ENCODE measurements at regions not wholly inside any gene's neighbourhood (a gene's known extent, or its start where the extent isn't known, plus 50 kb on each side); places are given as distances from the start of the nearest gene placed in this dataset.
"Not testable (repeated sequence)": the region's sequence is repeated elsewhere in the genome, so short reads cannot be mapped to it uniquely, and the experiment has no call there.

DNA sequence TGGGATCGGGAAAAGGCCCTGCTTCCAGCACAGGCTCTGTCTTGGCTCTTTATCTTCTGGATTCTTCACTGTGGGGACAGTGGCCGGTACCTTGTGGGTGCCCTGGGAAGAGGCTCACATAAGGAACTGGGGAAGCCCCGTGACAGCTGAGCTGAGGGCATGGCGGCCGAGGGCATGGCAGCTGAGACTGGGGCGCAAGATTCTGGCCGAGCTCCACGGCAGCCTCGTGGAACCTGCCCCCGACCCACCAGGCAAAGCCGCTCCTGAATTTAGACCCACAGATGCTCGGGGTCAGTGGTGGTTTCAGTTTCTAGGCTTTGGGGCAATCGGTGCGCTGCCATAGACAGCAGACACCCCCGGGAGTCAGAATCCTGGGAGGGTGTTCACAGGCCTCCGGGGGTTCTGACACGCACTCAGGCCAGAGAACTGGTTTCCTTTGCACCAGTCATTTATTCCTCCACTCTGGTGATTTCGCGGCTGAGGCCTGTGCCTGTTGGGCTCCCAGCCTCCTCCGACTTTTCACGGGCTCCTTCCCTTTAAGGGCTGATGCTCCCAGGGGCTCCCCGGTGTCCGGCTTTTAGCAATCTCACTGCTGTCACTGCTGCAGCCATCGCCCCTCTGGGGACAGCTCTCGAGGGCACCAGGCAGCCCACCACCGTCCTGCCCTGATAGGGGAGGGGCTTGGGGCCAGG is 117.6 kb downstream of the TEX29 start:
- Histone ChIP-seq H3K36me3 (ENCODE audit: control insufficient read depth in 2 of 2, insufficient read depth in 2 of 2, low read length in 1 of 2) (no peaks in the 10 kb centered on the region), H3K4me3 (ENCODE audit: low read depth in 1 of 2, low read length in 2 of 2) (no peak overlapping the region), H3K9me3 (ENCODE audit: control insufficient read depth in 2 of 2, insufficient read depth in 1 of 2, low read depth in 1 of 2, low read length in 1 of 2) (peaks cover 0 to under 1% of the 10 kb centered on the region in 2 donors), H3K27me3 (ENCODE audit: control insufficient read depth in 1 of 2, insufficient read depth in 2 of 2, low read length in 2 of 2) (no peaks in the 10 kb centered on the region), H3K4me1 (ENCODE audit: control insufficient read depth in 2 of 2, insufficient read depth in 2 of 2, low read length in 1 of 2) (no peaks in the 10 kb centered on the region), H3K27ac (ENCODE audit: low read depth in 2 of 2, low read length in 1 of 2) (no peak overlapping the region)
- 86 to 89% methylated on average over 26 of the region's 26 CpGs for WGBS, 2 donors

DNA sequence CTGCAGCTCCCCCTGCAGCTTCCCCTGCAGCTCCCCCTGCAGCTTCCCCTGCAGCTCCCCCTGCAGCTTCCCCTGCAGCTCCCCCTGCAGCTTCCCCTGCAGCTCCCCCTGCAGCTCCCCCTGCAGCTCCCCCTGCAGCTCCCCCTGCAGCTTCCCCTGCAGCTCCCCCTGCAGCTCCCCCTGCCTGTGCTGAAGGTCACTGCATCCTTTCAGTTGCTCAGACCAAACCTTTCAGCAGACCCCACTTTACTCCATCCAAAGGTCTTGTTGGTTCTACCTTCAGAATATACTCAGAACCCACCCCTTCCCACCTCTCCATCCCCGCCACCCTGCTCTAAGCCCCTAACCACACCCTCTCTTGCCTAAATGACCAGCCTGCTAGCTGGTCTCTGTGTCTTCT is 120.0 kb downstream of the TEX29 start:
- H3K4me1 ChIP-seq (ENCODE audit: control insufficient read depth in 2 of 2, insufficient read depth in 2 of 2, low read length in 1 of 2); H3K4me3 ChIP-seq (ENCODE audit: low read depth in 1 of 2, low read length in 2 of 2); H3K36me3 ChIP-seq (ENCODE audit: control insufficient read depth in 2 of 2, insufficient read depth in 2 of 2, low read length in 1 of 2); H3K27ac ChIP-seq (ENCODE audit: low read depth in 2 of 2, low read length in 1 of 2); H3K27me3 ChIP-seq (ENCODE audit: control insufficient read depth in 1 of 2, insufficient read depth in 2 of 2, low read length in 2 of 2); H3K9me3 ChIP-seq (ENCODE audit: control insufficient read depth in 2 of 2, insufficient read depth in 1 of 2, low read depth in 1 of 2, low read length in 1 of 2): not testable (repeated sequence)
- WGBS, 2 donors, result 65 to 69% methylated on average over 1 of the region's 1 CpG

DNA sequence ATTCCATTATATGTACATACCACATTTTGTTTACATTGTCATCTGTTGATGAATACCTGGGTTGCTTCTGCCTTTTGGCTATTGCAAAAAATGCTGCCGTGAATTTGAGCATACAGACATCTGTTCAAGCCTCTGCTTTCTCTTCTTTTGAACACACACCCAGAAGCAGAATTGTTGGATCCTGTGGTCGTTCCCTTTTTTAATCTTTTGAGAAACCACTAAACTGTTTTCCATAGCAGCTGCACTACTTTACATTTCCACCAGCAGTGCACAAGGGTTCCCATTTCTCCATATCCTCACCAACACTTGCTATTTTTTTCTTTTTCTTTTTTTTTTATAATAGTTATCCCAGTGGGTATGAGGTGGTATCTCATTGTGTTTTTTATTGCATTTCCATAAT is 123.5 kb downstream of the TEX29 start:
- no peak overlapping the region for H3K4me3 ChIP-seq (ENCODE audit: low read depth in 1 of 2, low read length in 2 of 2)
- H3K36me3 ChIP-seq (ENCODE audit: control insufficient read depth in 2 of 2, insufficient read depth in 2 of 2, low read length in 1 of 2), result no peaks in the 10 kb centered on the region
- H3K27ac ChIP-seq (ENCODE audit: low read depth in 2 of 2, low read length in 1 of 2), result no peak overlapping the region
- H3K4me1 ChIP-seq (ENCODE audit: control insufficient read depth in 2 of 2, insufficient read depth in 2 of 2, low read length in 1 of 2), result no peaks in the 10 kb centered on the region
- no peaks in the 10 kb centered on the region for H3K27me3 ChIP-seq (ENCODE audit: control insufficient read depth in 1 of 2, insufficient read depth in 2 of 2, low read length in 2 of 2)
- peaks cover 5 to 7% of the 10 kb centered on the region in 2 donors for H3K9me3 ChIP-seq (ENCODE audit: control insufficient read depth in 2 of 2, insufficient read depth in 1 of 2, low read depth in 1 of 2, low read length in 1 of 2)
- 62 to 63% methylated on average over 2 of the region's 2 CpGs for WGBS, 2 donors

DNA sequence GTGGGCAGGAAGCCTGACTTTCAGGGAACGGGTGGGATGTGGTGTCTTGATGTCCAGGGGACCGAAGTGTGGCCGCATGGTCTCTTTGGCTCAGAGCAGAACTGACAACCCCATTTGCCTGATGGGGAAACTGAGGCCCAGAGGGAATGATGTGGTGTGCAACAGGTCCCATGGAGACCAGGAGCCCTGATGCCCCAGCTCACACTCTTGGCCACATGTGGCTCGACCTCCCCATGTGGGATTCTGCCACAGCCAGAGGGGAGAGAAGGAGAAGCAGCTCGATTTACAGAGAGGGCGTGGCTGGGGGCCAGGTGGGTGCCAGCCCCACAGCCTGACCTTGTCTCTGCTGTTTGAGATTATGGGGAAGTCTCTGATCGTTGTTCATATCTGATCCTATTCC is 128.1 kb downstream of the TEX29 start:
- H3K27ac ChIP-seq (ENCODE audit: low read depth in 2 of 2, low read length in 1 of 2), result no peak overlapping the region
- H3K27me3 ChIP-seq (ENCODE audit: control insufficient read depth in 1 of 2, insufficient read depth in 2 of 2, low read length in 2 of 2), result no peaks in the 10 kb centered on the region
- H3K36me3 ChIP-seq (ENCODE audit: control insufficient read depth in 2 of 2, insufficient read depth in 2 of 2, low read length in 1 of 2), result no peaks in the 10 kb centered on the region
- 72 to 85% methylated on average over 7 of the region's 7 CpGs for WGBS, 2 donors
- peaks cover 2 to 7% of the 10 kb centered on the region in 2 donors for H3K9me3 ChIP-seq (ENCODE audit: control insufficient read depth in 2 of 2, insufficient read depth in 1 of 2, low read depth in 1 of 2, low read length in 1 of 2)
- H3K4me1 ChIP-seq (ENCODE audit: control insufficient read depth in 2 of 2, insufficient read depth in 2 of 2, low read length in 1 of 2), result no peaks in the 10 kb centered on the region
- H3K4me3 ChIP-seq (ENCODE audit: low read depth in 1 of 2, low read length in 2 of 2), result no peak overlapping the region

DNA sequence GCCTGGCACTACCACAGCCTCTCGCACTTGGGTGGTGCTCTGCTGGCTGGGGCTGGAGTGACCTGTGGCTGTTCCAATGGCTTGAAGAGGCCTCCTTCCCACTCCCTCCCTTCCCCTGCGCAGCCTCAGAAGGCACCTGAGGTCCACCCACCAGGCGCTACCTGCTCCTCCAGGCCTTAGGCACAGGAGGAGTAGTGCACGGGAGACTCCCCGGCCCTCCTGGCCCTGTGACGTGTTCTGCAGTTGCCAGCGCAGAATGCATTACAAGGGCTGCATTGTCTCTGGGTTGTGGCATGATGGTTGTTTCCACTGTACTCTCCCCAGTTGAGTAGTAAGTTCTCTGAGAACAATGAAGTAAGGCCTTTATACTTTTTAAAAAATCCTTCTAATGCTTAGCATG is 128.6 kb downstream of the TEX29 start:
- Histone ChIP-seq H3K9me3 (ENCODE audit: control insufficient read depth in 2 of 2, insufficient read depth in 1 of 2, low read depth in 1 of 2, low read length in 1 of 2) (peaks cover 2 to 7% of the 10 kb centered on the region in 2 donors), H3K4me3 (ENCODE audit: low read depth in 1 of 2, low read length in 2 of 2) (no peak overlapping the region), H3K36me3 (ENCODE audit: control insufficient read depth in 2 of 2, insufficient read depth in 2 of 2, low read length in 1 of 2) (no peaks in the 10 kb centered on the region), H3K4me1 (ENCODE audit: control insufficient read depth in 2 of 2, insufficient read depth in 2 of 2, low read length in 1 of 2) (no peaks in the 10 kb centered on the region), H3K27me3 (ENCODE audit: control insufficient read depth in 1 of 2, insufficient read depth in 2 of 2, low read length in 2 of 2) (no peaks in the 10 kb centered on the region), H3K27ac (ENCODE audit: low read depth in 2 of 2, low read length in 1 of 2) (no peak overlapping the region)
- 84 to 86% methylated on average over 7 of the region's 7 CpGs for WGBS, 2 donors

DNA sequence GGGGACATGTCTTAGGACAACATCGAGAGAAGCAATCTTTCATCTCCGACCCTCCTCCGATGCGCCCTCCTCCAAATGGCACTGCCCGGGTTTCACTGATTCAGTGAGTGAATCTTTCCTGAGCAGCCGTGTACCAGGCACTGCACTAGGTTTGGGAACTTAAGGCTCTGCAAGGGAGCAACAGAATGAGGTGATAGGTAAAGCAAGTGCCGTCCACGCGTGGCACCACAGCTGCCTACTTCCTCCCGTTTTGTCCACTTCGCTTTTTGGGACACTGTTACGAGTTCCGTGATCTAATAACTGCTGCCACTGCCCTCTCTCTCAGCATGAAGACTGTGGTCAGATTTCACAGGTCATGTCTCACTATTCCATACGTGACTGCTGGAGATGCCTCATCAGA is 131.0 kb downstream of the TEX29 start:
- peaks cover 0 to 6% of the 10 kb centered on the region in 2 donors for H3K9me3 ChIP-seq (ENCODE audit: control insufficient read depth in 2 of 2, insufficient read depth in 1 of 2, low read depth in 1 of 2, low read length in 1 of 2)
- WGBS, 2 donors, result 84 to 90% methylated on average over 14 of the region's 14 CpGs
- no peak overlapping the region for H3K4me3 ChIP-seq (ENCODE audit: low read depth in 1 of 2, low read length in 2 of 2)
- H3K27ac ChIP-seq (ENCODE audit: low read depth in 2 of 2, low read length in 1 of 2), result no peak overlapping the region
- H3K27me3 ChIP-seq (ENCODE audit: control insufficient read depth in 1 of 2, insufficient read depth in 2 of 2, low read length in 2 of 2), result no peaks in the 10 kb centered on the region
- no peaks in the 10 kb centered on the region for H3K36me3 ChIP-seq (ENCODE audit: control insufficient read depth in 2 of 2, insufficient read depth in 2 of 2, low read length in 1 of 2)
- no peaks in the 10 kb centered on the region for H3K4me1 ChIP-seq (ENCODE audit: control insufficient read depth in 2 of 2, insufficient read depth in 2 of 2, low read length in 1 of 2)

DNA sequence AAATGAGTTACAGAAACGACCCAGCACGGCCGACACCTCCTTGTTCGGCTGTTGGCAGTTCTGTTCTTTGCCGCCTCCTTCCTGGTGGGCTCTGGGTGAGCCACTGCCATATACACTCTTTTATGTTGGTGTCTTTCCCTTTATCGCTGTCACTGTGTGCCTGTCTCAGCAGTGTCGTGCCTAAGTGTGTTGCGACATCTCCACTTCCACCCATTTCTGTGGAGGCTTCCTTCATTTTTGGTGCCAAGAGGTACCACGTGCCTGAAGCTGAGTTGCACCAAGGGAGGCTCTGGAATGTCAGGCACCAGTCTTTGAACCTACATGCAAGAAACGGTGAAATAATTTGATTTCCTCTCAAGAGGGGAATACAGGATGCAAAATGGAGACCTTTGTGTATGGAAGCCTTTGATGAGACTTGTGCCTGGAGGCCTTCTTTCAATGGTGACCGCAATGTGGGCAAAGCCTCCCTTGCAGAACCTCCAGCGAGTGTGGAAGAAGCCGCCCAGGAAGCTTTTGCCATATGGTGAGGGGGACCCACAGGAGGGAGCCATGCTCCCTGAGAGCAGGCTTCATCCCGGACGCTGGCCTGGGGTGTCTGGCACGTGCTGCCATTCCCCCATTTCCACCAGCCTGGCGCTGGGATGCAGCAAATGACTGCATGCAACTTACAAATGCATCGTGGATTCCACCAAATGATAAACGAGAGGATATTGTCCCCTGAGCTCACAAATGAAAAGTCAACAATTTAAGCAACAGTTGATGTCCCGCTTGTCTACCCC is 136.2 kb downstream of the TEX29 start:
- Histone ChIP-seq H3K27ac (ENCODE audit: low read depth in 2 of 2, low read length in 1 of 2) (no peak overlapping the region), H3K9me3 (ENCODE audit: control insufficient read depth in 2 of 2, insufficient read depth in 1 of 2, low read depth in 1 of 2, low read length in 1 of 2) (peaks cover 0 to 6% of the 10 kb centered on the region in 2 donors), H3K4me3 (ENCODE audit: low read depth in 1 of 2, low read length in 2 of 2) (no peak overlapping the region), H3K36me3 (ENCODE audit: control insufficient read depth in 2 of 2, insufficient read depth in 2 of 2, low read length in 1 of 2) (no peaks in the 10 kb centered on the region), H3K4me1 (ENCODE audit: control insufficient read depth in 2 of 2, insufficient read depth in 2 of 2, low read length in 1 of 2) (no peaks in the 10 kb centered on the region), H3K27me3 (ENCODE audit: control insufficient read depth in 1 of 2, insufficient read depth in 2 of 2, low read length in 2 of 2) (no peaks in the 10 kb centered on the region)
- 88 to 89% methylated on average over 20 of the region's 20 CpGs for WGBS, 2 donors

DNA sequence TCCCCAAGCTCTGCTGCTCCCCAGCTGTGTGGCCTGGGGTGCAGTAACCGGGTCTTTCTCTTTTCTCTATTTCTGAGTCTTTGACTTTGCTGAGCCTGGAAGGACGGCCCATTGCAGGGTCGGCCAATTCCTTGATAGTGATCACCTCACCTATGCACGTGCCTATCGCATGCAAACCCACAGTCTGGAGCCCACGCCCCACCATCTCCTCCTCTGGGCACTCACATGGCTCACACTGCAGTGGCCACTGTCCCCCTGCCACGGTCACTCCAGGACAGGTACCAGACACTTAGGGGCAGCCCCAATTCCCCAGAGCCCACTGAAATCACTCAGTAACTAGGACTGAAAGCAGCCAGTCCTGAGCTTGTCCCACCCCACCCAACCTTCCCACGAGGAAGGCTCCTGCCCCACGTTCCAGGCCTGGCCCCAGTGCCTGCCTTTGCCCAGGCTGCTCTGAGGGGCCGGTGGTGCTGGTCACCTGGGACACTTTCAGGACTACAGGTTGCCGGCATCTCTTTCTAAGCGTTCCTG is 137.6 kb downstream of the TEX29 start:
- WGBS, 2 donors, result 82 to 83% methylated on average over 12 of the region's 12 CpGs
- no peaks in the 10 kb centered on the region for H3K36me3 ChIP-seq (ENCODE audit: control insufficient read depth in 2 of 2, insufficient read depth in 2 of 2, low read length in 1 of 2)

DNA sequence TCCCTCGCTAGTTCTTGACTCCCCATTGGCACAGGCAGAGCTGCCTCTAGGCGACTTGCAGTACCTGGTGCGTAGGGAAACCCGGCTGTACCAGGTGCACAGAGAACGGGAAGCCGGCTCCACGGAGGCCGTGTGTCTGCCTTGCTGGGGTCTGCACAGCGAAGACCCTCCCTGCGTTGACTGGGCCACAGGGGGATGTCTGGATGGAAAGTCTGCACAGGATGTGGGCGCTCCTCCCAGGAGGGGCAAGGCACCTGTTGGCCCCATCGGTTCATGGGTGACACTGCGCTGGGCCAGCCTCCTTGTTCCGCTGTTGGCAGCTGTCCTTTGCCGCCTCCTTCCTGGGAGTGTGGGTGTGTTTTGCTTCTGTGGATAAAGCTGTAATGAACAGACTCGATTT is 138.3 kb downstream of the TEX29 start:
- no peaks in the 10 kb centered on the region for H3K27me3 ChIP-seq (ENCODE audit: control insufficient read depth in 1 of 2, insufficient read depth in 2 of 2, low read length in 2 of 2)
- H3K9me3 ChIP-seq (ENCODE audit: control insufficient read depth in 2 of 2, insufficient read depth in 1 of 2, low read depth in 1 of 2, low read length in 1 of 2), result peaks cover 0 to 6% of the 10 kb centered on the region in 2 donors
- 85 to 92% methylated on average over 16 of the region's 16 CpGs for WGBS, 2 donors
- no peak overlapping the region for H3K27ac ChIP-seq (ENCODE audit: low read depth in 2 of 2, low read length in 1 of 2)
- H3K4me1 ChIP-seq (ENCODE audit: control insufficient read depth in 2 of 2, insufficient read depth in 2 of 2, low read length in 1 of 2), result no peaks in the 10 kb centered on the region
- no peaks in the 10 kb centered on the region for H3K36me3 ChIP-seq (ENCODE audit: control insufficient read depth in 2 of 2, insufficient read depth in 2 of 2, low read length in 1 of 2)
- no peak overlapping the region for H3K4me3 ChIP-seq (ENCODE audit: low read depth in 1 of 2, low read length in 2 of 2)

More for the DNA sequence above, 137.6 kb downstream of the TEX29 start:
- Histone ChIP-seq H3K4me3 (ENCODE audit: low read depth in 1 of 2, low read length in 2 of 2) (no peak overlapping the region), H3K27me3 (ENCODE audit: control insufficient read depth in 1 of 2, insufficient read depth in 2 of 2, low read length in 2 of 2) (no peaks in the 10 kb centered on the region), H3K27ac (ENCODE audit: low read depth in 2 of 2, low read length in 1 of 2) (no peak overlapping the region), H3K4me1 (ENCODE audit: control insufficient read depth in 2 of 2, insufficient read depth in 2 of 2, low read length in 1 of 2) (no peaks in the 10 kb centered on the region), H3K9me3 (ENCODE audit: control insufficient read depth in 2 of 2, insufficient read depth in 1 of 2, low read depth in 1 of 2, low read length in 1 of 2) (peaks cover 0 to 6% of the 10 kb centered on the region in 2 donors)

All from esophagus (tissue), 2 donors.